Heart right ventricle (tissue), 16 donors: ENCODE measurements at regions not wholly inside any gene's neighbourhood (a gene's known extent, or its start where the extent isn't known, plus 50 kb on each side); places are given as distances from the start of the nearest gene placed in this dataset.

ENCODE experiments used
- ATAC-seq, 8 donors: fragments of 200-7000 bp; cut with Tn5 transposase; one replicate each; pipeline ENCODE4 v1.9.1; 2020; ENCODE audit warnings: mild to moderate bottlenecking in 8 of 8, moderate library complexity in 8 of 8, moderate number of reproducible peaks in 1 of 8
- DNase-seq, 2 donors: peaks; one replicate each; pipeline ENCODE4 v3.0.0-alpha.2; 2020
- H3K27ac ChIP-seq, 10 donors: fragments of 200-600 bp; sonication (generic) in 2 of 10; one replicate each; pipeline versions ENCODE4 v1.5.0 to v1.8.0; 2020 to 2022; ENCODE audit warnings: mild to moderate bottlenecking in 3 of 10
- H3K27me3 ChIP-seq, 7 donors: fragments of 200-600 bp; one replicate each; pipeline ENCODE4 v1.8.0; 2021 to 2022; ENCODE audit warnings: mild to moderate bottlenecking in 2 of 7
- H3K36me3 ChIP-seq, 9 donors: fragments of 200-600 bp; sonication (generic) in 1 of 9; one replicate each; pipeline versions ENCODE4 v1.5.0 to v1.8.0; 2020 to 2022; ENCODE audit warnings: mild to moderate bottlenecking in 2 of 9
- H3K4me1 ChIP-seq, 9 donors: fragments of 200-600 bp; sonication (generic) in 1 of 9; one replicate each; pipeline versions ENCODE4 v1.5.0 to v1.8.0; 2020 to 2022; ENCODE audit warnings: mild to moderate bottlenecking in 4 of 9
- H3K4me3 ChIP-seq, 10 donors: fragments of 200-600 bp; sonication (generic) in 2 of 10; one replicate each; pipeline versions ENCODE4 v1.5.0 to v1.8.0; 2020 to 2022; ENCODE audit warnings: mild to moderate bottlenecking in 7 of 10, moderate library complexity in 2 of 10
- H3K9me3 ChIP-seq, 11 donors: fragments of 200-600 bp in 10 of 11; sonication (generic) in 2 of 11; one replicate each; pipeline versions ENCODE4 v1.5.0 to v1.8.0; 2013 to 2022; ENCODE audit warnings: mild to moderate bottlenecking in 2 of 11, control low read depth in 1 of 11, moderate library complexity in 1 of 11
- CTCF ChIP-seq, 9 donors: fragments of 200-600 bp; sonication (generic) in 2 of 9; IDR thresholded peaks; one replicate each; pipeline versions ENCODE4 v1.5.0 to v1.8.0; 2021 to 2022; ENCODE audit warnings: antibody characterized with exemption in 9 of 9, mild to moderate bottlenecking in 5 of 9, moderate library complexity in 1 of 9
- WGBS, 2 donors: extraction: QIAGEN DNeasy Blood & Tissue Kit; methylation state at CpG; one replicate each; pipeline ENCODE4 v1.1.7; 2013; ENCODE audit warnings: inconsistent platforms in 1 of 2; 5-methylcytosine and 5-hydroxymethylcytosine counted together
- intact Hi-C, 10 donors: fragments of 100-400 bp; cut with DNase I; formaldehyde crosslinking; loops; one replicate each; pipeline versions ENCODE4 v1.11.1 to v1.14.2; 2022
- donor health status: Arrhythmogenic right ventricular cardiomyopathy.
- donor health status: ischemic (EF 13 %, LVEDD 7.1; RV severe dilation, severe dysfunction).
- donor health status: healthy with polysubstance abuse.
- donor health status: DM: no; HTN: yes; CAD: no.
- donor health status: DM: no; HTN: no; CAD: no.
- donor health status: ischemic (EF 25% LVEDD 6.9; RV normal size, moderate dysfunction).
- donor health status: ischemic (EF 25% LVEDD 5.7; RV mildly dilated, moderate dysfunction).
- donor health status: healthy.
- donor health status: DM: yes; HTN: yes; CAD: no.
- donor health status: Ischemic cardiomyopathy.
- donor health status: ischemic (EF 35%, LVEDD 5.7; RV mildly dilated, moderate dysfunction).
- donor health status: nonischemic (EF 11% LVEDD 7.7; RV severe dilation, severe dysfunction).
- donor health status: DM: yes; HTN: yes; CAD: no.
- donor health status: PGD.
- donor health status: ischemic (EF 29% LVEDD 5.4; RV normal size, mild dysfunction).
- donor health status: nonischemic (EF 23%, LVEDD 6.1; RV moderate dilation, normal function).

- ATAC-seq: no peak
- intact Hi-C loops: no loop called here
- no peak for TF ChIP-seq CTCF (IDR thresholded peaks at IDR 0.05)
- DNase-seq: no peak
- Histone ChIP-seq H3K27ac (no peak overlapping the region), H3K9me3 (no peaks in the 10 kb centered on the region), H3K27me3 (peaks cover 0 to 18% (median 0%) of the 10 kb centered on the region in 7 donors), H3K4me3 (no peak overlapping the region), H3K36me3 (no peaks in the 10 kb centered on the region), H3K4me1 (no peaks in the 10 kb centered on the region)
- 82 to 86% methylated on average over 5 of the region's 5 CpGs for WGBS, 2 donors
These were observed 430.2 kb upstream of the EEF2KMT start for GRCh38 chr16:5527817-5528216.

- WGBS, 2 donors: 66% methylated on average over 8 of the region's 8 CpGs
- H3K4me3 ChIP-seq: no peak overlapping the region
- H3K27ac ChIP-seq: no peak overlapping the region
- ATAC-seq (no peak), DNase-seq (no peak)
- intact Hi-C loops: no loop called here
- H3K9me3 ChIP-seq: no peaks in the 10 kb centered on the region
- no peaks in the 10 kb centered on the region for H3K4me1 ChIP-seq
- H3K27me3 ChIP-seq: peaks cover 0 to 26% (median 0%) of the 10 kb centered on the region in 7 donors
- TF ChIP-seq CTCF (IDR thresholded peaks at IDR 0.05): no peak
- no peaks in the 10 kb centered on the region for H3K36me3 ChIP-seq
These were observed 429.2 kb upstream of the EEF2KMT start for GRCh38 chr16:5526826-5527225.

- Histone ChIP-seq H3K9me3 (no peaks in the 10 kb centered on the region), H3K27ac (no peak overlapping the region), H3K4me1 (no peaks in the 10 kb centered on the region), H3K27me3 (peaks cover 0 to 27% (median 0%) of the 10 kb centered on the region in 7 donors), H3K4me3 (no peak overlapping the region), H3K36me3 (no peaks in the 10 kb centered on the region)
- intact Hi-C loops: no loop called here
- no peak for DNase-seq
- TF ChIP-seq CTCF (IDR thresholded peaks at IDR 0.05): no peak
- ATAC-seq: no peak
- 19 to 26% methylated on average over 10 of the region's 10 CpGs for WGBS, 2 donors
These were observed 426.2 kb upstream of the EEF2KMT start for GRCh38 chr16:5523829-5524228.

GRCh38 chr16:5516115-5516514 is 418.5 kb upstream of the EEF2KMT start:
- Histone ChIP-seq H3K4me1 (no peaks in the 10 kb centered on the region), H3K9me3 (peaks cover 0 to 8% (median 0%) of the 10 kb centered on the region in 11 donors), H3K36me3 (no peaks in the 10 kb centered on the region), H3K4me3 (no peak overlapping the region), H3K27me3 (no peaks in the 10 kb centered on the region), H3K27ac (no peak overlapping the region)
- intact Hi-C loops: no loop called here
- DNase-seq: no peak
- no peak for ATAC-seq
- TF ChIP-seq CTCF (IDR thresholded peaks at IDR 0.05): no peak

GRCh38 chr16:5512014-5512413 is 414.4 kb upstream of the EEF2KMT start:
- ATAC-seq (no peak), DNase-seq (no peak)
- WGBS, 2 donors: 52 to 55% methylated on average over 4 of the region's 4 CpGs
- Histone ChIP-seq H3K27ac (no peak overlapping the region), H3K9me3 (peaks cover 0 to 8% (median 0%) of the 10 kb centered on the region in 11 donors), H3K4me3 (no peak overlapping the region), H3K27me3 (peaks cover 0 to 16% (median 6%) of the 10 kb centered on the region in 7 donors), H3K36me3 (no peaks in the 10 kb centered on the region), H3K4me1 (no peaks in the 10 kb centered on the region)
- TF ChIP-seq CTCF (IDR thresholded peaks at IDR 0.05): no peak
- intact Hi-C loops: no loop called here
